ENCODE measurements at regions not wholly inside any gene's neighbourhood (a gene's known extent, or its start where the extent isn't known, plus 50 kb on each side); places are given as distances from the start of the nearest gene placed in this dataset.

DNA sequence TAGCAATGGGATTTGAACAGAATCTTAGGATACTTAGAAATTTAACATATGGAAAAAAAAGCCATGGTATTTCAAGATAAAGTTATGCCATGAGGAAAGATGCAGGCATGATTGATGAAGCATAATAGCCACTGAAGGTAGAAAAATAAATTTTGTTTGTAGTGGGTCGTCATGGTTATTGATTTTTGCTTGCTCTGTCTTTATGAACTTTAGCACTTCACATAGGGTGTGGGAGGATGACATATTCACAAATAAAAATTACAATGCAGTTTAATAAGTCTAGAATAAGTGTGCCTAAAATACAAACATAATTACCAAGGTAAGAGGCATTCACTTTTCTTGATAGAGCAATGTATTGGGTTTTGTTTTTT is 129.1 kb upstream of the SEMA3E start:
- TF ChIP-seq NFIC (IDR thresholded peaks at IDR 0.05) (no peak), EP300 (IDR thresholded peaks at IDR 0.05; ENCODE audit: borderline replicate concordance) (no peak), CREB1 (IDR thresholded peaks at IDR 0.05; ENCODE audit: low read depth) (no peak), TAF1 (IDR thresholded peaks at IDR 0.05; ENCODE audit: low read depth) (no peak), RAD21 (IDR thresholded peaks at IDR 0.05; ENCODE audit: low read depth) (no peak), YY1 (IDR thresholded peaks at IDR 0.05; ENCODE audit: low read depth) (no peak), TCF12 (IDR thresholded peaks at IDR 0.05; ENCODE audit: low read depth) (no peak), FOXM1 (IDR thresholded peaks at IDR 0.05; ENCODE audit: borderline replicate concordance, low read depth) (no peak)
- TF ChIP-seq, protein P1, sequence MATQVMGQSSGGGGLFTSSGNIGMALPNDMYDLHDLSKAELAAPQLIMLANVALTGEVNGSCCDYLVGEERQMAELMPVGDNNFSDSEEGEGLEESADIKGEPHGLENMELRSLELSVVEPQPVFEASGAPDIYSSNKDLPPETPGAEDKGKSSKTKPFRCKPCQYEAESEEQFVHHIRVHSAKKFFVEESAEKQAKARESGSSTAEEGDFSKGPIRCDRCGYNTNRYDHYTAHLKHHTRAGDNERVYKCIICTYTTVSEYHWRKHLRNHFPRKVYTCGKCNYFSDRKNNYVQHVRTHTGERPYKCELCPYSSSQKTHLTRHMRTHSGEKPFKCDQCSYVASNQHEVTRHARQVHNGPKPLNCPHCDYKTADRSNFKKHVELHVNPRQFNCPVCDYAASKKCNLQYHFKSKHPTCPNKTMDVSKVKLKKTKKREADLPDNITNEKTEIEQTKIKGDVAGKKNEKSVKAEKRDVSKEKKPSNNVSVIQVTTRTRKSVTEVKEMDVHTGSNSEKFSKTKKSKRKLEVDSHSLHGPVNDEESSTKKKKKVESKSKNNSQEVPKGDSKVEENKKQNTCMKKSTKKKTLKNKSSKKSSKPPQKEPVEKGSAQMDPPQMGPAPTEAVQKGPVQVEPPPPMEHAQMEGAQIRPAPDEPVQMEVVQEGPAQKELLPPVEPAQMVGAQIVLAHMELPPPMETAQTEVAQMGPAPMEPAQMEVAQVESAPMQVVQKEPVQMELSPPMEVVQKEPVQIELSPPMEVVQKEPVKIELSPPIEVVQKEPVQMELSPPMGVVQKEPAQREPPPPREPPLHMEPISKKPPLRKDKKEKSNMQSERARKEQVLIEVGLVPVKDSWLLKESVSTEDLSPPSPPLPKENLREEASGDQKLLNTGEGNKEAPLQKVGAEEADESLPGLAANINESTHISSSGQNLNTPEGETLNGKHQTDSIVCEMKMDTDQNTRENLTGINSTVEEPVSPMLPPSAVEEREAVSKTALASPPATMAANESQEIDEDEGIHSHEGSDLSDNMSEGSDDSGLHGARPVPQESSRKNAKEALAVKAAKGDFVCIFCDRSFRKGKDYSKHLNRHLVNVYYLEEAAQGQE (IDR thresholded peaks at IDR 0.05; ENCODE audit: low read depth), result no peak
- TF ChIP-seq, protein P2, sequence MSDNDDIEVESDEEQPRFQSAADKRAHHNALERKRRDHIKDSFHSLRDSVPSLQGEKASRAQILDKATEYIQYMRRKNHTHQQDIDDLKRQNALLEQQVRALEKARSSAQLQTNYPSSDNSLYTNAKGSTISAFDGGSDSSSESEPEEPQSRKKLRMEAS (IDR thresholded peaks at IDR 0.05), result no peak

Data from Ishikawa (cell line).